ENCODE measurements at regions not wholly inside any gene's neighbourhood (a gene's known extent, or its start where the extent isn't known, plus 50 kb on each side); places are given as distances from the start of the nearest gene placed in this dataset.

DNA sequence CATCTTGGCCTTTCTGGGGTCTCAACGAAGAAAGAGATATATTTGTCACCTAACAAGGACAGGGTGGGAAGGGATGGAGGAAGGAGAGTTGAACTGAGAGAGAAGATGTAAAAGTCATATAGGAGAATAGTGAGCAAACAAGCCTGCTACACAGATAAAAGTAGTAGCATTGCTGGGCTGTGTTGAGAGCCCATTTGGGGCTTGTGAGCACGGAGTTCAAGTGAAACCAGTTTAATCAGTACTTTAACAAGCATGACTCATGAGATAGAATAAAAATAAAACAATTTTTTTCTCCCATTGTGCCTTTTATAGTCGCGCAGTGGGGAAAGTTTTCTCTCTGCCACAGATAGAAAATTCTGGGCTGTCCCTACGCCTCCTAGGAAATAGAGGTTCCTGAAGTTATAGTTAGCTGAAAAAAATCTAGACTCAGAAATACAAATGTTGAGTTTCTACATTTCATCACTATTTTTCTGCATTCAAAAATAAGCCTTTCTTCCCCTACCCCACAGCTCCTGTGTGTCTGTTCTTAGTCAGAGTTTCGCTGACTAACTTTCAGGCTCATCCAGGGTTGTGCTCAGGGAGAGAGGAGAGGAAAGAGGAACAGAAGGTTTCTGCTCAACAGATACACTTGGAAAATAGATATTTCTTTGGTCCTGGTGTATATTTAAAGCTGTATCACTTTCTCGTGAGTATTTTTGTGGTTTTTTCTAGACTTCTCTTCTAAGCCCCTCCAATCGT lies 395.8 kb upstream of the ADAMTSL1 start:
- no peak for DNase-seq

DNA sequence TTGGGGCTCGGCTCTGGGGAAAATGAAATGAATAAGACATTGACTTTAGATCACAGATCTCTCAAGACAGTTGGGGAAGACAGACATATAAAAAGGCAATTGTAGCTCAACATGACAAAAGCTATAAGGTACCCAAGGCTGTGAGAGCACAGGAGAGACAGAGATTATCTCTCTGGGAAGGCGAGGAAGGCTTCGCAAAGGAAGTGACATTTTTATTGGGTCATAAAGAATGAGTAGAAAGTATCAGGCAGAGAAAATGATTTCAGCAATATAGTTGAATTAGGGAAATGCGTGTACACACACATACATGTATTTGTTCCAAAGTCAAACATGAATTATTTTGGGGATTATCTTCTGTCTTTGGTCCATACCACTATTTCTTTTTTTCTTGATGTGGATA lies 381.8 kb upstream of the ADAMTSL1 start:
- DNase-seq, result no peak

DNA sequence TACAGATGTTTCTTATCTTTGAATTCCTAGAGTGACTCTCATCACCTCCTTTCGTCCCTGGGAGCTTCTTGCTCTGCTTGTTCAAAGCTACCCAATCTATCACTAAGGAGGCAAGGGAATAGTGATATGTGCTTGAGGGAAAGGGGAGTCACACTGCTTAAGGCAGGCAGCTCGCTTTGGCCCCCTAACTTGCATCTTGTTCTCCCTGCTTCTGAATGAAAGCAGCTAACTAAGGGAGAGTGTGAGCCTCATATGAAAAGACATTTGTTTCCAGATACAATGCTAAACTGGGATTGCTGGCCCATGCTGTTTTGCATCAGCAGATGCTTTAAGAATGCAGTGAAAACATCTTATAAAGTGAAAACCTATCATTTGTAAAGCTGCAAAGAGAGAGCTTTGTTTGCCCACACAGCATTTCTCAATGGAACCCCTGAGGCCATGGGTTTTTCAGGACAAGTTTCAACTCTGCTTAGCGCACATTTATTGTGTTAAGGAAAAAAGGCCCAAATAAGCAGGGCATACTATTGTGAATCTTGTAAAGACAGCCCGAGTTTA lies 367.9 kb upstream of the ADAMTSL1 start:
- no peak for DNase-seq

DNA sequence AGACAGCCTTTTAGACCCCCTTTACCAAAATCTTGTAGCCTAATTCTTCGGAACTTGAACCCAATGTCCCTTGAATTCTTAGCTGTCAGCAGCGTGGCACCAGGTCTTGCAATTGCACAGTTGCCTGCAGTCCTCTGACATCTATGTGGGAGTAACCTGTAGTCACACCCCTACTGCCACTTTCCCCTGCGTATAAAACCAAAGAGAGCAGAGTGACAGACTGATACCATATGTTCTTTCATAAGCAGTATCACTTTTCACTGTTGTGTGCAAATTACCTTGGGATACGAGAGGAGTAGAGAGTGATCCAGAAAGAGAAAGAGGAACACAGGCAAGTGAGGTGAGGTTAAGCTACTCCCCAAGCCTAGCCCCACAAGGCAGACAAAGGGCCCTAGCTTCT lies 364.3 kb upstream of the ADAMTSL1 start:
- no peak for DNase-seq

DNA sequence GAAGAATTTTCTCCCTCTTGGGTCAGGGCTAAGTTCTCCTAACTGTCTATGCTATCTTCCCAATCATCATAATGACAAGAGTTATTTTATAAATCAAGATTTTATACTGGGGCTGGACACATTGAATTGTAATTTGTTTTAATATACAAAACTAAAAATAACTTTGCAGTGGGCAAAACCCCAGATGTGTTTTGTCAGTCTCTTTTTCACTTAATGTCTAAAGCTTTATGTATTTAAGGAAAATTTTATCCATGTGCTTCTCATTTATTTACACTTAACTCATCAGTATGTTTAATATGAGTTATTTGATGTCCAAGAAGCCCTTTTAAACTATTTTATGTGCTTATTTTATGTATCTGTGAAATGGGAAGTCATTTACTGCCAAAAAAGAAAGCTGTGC lies 362.8 kb upstream of the ADAMTSL1 start:
- no peak for DNase-seq

DNA sequence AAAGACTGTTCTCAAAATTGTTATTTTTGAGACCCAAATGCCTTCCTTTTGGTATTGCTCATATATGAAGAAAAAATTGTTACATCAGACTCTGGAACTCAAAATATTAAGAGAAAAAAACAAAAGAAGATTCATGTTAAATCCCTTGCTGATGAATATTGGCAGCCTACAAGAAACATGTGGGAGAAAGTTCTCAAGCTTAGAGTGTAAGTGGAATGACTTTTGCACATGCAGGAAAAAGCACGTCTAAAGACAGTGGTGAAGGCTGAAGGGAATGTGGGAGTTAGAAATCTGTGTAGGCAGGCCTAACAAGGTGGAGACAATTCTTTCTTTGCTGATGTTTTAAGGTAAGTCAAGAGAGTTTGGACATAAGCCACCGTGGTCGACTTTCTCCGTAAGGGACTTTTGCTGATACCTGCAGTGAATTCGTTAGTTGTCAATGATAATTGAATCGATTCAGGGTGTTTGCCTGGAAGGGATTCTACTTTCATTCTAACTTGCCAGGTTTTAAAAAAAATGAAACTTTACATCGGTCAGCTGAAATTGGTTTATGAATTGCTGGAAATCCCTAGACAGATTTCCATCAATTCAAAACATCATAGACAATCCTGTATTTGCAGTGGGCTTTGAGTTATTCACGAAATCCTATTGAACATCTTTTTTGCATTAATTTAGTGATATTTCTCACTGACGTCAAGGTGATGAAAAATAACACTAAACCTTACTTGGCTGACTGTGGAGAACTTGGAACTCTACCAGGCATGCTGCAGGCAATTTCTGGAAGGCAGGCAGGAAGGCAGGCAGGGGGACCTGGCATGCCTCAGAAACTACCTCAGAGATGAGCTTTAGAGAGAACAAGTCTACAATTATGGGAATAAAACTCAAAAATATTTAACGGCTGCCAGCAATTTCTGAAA lies 359.1 kb upstream of the ADAMTSL1 start:
- DNase-seq, result no peak

DNA sequence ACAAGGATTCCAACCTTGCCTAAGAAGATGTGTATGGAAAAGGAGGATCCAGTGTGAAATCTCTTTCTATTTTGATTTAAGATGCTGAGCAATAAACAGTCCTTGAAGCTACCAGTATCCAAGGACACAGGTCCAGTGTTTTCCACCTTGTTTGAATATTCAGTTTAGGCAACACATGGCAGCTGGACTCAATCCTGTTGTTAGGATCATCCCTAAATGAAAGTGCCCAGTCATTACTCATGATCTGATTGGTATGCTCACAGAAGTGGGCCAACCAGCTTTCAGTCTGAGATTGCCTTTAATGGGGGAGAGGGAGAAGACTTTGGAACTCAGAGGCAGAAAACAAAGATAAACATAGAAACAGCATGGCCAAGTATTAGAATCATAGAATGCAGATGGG lies 355.7 kb upstream of the ADAMTSL1 start:
- no peak for DNase-seq

DNA sequence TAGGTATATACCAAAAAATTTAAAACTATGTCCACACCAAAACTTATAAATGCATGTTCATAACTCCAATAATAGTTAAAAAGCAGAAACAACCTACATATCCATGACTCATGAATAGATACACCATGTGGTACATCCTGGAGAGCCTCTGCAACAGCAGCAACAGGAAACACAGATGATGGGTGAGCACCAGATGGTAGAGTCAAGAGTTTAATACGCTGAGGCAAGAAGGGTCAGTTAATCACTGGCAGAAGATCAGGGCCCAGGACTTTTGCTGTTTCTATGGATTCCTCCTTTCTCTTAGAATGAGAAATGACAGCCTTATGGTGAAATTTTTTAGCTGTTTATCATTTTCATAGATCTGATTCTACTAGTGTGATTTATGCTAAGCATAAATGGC lies 351.8 kb upstream of the ADAMTSL1 start:
- DNase-seq, result no peak

DNA sequence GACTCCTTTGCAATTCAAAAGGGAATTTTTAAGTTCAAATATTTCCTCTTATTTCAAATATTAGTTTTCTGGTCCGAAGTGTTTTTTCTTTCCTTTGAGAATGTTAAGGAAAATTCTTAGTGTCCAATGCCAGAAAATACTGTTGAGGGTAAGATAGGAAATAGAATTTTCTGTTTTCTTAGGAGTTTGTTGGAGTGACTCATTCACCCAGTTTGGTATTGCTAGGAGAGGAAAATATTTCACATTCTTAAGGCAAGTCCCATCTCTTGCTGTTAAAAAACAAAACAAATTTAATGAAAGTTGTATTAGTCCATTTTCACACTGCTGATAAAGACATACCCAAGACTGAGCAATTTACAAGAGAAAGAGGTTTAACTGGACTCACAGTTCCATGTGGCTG lies 349.2 kb upstream of the ADAMTSL1 start:
- no peak for DNase-seq

DNA sequence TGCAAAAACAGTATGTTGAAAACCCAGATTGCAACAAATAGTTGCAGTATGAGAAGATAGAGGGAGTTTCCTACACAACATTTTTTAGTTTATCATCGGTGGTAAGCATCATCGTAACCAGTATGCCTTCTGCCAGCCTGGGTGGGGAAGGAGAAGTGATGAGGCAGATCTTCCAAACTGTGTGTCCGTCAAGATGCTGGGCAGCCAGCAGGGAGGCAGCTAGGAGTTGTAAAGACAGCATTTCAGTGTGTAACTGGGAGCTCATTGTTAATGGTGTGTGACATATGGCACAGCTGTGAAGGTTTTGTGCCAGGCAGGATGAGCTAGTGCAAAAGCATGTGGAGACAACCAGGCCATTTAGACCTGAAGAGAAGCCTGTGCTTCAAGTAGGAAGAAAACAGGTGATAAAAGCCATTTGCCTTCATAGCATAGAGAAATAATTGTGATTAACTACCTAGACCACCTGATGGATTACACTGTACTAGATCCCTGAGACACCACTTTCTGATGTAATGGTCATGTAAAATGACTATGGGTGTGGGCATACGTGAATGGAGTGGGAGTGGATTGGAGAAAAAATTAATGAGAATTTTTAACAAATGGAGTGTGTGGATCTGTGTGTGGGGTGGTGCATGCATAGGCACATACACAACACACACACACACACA lies 347.0 kb upstream of the ADAMTSL1 start:
- DNase-seq, result no peak

DNA sequence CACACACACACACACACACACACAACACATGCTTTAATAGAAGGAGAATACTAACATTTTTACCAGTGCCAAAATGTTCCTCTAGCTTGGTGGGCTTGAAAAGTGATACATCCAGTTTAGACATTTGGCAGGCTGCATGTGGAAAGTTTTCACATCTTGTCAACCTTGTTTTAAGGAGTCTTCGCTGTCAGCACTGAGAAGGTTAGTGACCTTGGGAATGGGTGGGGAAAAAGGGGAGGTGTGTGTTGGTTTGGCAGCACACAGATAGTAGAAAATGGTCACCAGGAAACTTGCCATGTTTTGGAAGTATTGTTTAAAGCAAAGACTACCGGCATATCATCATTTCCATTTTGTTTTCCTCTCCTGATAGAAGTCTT lies 346.5 kb upstream of the ADAMTSL1 start:
- no peak for DNase-seq

DNA sequence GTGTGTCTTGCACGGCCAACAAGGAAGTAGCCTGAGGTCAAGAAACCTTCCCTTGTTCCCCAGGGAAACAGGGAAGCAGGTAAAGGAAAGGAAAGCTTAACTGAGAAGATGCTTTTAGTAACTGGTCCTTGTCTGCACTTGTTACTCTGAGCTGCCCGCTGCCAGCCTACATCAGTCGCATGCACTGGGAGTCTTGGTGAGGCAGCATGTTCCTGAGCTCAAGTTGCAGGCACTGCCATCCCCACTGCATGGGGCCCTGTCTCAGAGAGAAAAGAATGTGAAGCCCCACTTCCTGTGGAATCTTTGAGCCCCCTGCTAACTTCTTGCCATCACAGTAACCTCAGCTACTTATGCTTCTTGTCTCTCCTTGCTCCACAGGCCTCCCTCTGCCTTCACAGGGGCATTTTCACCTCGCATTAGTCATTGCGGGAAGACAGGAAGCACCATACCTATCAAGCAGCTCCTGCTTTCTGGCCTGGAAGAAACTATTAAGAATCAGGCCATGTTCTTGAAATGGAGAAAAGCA lies 344.1 kb upstream of the ADAMTSL1 start:
- no peak for DNase-seq

DNA sequence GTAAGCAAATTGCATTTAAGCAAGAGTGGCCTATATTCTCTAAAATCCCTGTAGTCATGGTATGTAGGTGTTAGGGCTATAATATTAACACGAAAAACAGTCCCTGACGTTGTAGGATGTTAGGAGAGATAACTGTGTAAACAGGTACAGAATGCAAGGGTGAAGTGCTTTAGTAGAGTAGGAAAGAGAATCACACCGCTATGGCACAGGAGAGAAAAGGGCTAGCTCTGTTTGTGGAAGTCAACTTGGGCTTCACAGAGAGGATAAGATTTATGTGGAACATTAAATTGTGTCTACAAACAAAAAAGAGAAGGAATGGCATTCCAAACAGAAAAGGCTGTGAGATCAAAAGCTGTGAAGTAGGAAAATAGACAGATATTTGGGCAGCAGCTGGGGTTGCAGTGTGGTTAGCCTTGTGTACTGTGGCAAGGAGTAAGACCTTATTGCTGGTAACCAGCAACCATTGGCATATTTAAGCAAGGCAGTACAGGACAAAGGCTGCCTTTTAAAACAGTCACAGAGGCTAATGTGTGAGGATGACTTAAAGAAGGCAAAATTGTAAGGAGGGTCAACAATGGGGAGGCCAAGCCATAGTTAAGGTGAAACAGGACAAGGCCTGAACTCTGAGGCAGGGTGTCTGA lies 337.5 kb upstream of the ADAMTSL1 start:
- DNase-seq, result no peak

DNA sequence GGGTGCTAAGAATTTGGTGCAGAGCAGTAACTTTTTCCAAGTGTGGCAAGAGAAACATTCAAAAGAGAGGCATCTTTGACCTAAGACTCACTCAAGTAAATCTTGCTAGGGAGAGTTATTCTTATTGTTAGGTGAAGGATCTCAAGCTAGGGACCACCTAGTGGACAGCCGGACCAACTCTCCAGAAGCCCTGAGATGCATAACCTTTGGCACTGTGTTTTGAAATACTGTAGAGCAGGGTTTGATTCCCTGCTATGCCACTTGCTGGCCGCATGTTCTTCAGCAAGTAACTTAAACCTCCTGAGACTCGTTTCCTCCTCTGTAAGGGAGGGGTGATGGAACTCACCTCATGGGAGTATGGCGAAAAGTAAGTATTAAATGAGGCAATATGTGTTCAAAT lies 336.1 kb upstream of the ADAMTSL1 start:
- no peak for DNase-seq

DNA sequence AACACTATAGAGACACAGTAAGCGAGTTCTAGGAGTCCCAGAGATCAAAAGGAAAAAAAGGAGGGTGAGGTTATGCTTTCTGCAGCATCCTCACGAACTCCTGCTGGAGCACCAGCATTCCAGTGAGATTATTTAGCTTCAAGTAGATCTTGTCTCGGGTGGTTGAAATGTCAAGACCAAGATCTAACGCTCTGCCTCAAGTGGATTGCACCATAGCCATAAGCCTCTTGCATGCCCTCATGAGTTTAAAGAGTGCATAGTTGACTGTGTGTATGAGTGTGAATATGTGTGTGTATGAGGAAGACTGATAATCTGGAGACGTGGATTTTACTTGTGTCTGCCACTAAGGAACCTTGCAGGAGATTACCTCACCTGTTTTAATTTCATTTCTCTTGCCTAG lies 335.3 kb upstream of the ADAMTSL1 start:
- no peak for DNase-seq

DNA sequence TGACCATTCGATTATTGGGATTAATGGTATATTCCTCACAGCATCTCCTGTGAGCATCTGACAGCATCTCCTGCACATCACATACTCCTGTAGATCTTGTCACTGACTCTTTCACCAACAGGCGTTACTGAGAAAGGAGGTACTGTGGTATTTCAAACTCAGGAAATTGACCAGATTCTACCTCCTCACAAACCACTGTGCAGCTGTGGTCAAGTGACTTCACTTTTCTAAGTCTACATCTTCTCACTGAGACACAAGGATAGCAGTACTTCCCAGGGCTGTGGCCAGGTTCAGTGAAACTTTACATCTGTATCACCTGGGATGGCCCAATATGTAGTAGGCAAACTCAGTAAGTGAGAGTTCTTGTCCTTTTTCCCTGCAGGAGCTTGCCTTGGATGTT lies 332.3 kb upstream of the ADAMTSL1 start:
- DNase-seq, result no peak

DNA sequence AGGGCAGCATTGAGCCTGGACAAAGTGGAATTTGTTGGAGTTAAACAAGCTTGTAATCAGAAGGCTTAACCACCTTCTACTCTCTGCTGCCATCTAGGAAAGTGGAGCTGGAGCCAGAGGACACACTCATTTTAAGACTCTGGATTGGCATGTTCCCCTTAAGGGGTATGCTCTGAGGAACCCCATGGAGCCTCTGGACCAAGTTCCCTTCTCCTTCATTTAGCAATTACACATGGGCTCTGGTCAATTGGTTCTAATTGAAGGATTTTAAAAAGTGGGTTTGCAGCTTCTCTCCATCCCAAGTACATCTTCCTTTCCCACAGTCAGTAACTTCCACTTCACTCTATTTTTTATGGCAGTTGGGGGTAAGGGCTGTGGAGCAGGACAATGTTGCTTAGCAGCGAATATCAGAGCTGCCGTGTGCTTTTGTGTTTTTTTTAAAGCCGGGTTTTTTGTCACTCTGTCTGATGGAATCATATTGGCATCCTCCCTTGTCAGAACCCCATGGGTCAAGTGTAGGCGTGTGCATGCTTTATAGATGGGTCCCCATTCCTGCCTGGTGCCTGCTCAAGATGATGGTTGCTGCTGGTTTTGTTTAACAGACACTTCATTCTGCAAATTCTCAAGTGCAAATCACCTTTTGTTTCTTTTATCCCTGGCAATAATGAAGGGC lies 330.7 kb upstream of the ADAMTSL1 start:
- no peak for DNase-seq

DNA sequence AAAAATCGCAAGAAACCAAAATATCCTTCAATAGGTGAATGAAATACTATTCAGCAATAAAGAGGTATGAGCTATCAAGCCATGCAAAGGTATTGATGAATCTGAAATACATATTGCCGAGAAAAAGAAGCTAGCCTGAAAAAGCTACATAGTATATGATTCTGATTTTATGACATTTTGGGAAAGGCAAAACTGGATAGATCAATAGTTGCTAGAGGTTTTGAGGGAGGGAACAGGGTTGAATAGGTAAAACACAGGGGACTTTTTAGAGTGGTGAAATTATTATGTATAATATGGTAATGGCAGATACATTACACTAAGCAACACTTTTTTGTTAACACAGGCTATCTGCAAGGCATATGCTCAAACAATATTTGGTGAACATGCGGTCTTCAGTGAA lies 327.6 kb upstream of the ADAMTSL1 start:
- DNase-seq, result no peak

DNA sequence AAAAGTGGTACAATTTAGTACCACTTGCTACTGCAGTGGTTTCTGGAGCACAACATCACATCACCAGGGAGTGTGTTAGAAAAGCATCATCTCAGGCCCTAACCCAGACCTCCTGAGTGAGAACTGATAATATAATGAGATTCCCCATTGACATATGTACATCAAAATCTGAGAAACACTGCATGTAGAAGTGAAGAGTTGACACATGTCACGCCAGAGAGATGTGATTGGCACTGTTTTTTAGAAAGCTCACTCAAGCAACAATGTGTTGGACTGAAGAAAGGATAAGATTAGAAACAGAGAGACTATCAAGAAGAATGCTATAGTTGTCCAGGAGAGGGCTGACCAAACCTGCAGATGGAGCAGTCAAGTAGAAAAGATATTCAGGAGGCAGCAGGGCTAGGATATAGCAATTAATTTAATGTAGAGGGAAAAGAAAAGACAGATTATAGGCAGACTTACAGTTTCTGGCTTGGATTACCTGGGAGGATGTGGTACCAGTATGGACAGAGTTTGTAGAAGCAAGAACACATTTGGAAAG lies 324.4 kb upstream of the ADAMTSL1 start:
- DNase-seq, result no peak

DNA sequence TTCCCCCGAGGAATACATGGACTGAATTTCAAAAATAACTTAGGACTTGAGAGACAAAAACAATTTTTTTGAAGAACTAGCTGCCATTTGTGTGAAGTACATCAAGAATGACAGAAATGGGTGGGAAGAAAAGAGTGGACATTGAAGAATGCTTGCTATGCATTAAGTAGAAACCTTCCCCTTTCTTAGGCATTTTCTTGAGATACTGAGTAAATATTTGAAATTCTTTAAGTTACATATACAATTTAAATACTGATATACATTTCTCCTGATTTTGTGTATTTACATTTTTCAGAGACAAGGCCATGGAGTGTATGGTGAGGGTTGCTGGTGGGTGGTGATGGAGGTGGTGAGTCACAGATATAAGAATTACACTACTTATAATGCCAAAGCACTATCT lies 319.3 kb upstream of the ADAMTSL1 start:
- DNase-seq, result no peak

DNA sequence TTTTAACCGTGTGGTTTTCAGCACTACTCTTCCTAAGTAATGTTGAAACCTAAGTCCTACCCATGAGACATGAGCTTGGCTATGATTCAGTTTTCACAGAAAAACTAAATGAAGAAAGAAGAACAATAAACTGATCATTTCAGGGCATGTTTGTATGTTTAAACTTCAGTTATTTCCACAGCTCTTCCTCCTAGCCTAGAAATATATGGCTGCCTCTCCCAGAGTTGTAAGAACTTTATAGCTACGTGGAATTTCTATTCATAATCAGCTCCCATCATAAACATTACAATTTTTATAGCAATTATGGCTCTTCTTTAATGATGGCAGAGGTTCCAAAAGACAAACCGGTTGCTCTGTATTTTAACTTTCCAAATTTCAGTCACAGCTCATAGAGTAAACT lies 314.7 kb upstream of the ADAMTSL1 start:
- no peak for DNase-seq

DNA sequence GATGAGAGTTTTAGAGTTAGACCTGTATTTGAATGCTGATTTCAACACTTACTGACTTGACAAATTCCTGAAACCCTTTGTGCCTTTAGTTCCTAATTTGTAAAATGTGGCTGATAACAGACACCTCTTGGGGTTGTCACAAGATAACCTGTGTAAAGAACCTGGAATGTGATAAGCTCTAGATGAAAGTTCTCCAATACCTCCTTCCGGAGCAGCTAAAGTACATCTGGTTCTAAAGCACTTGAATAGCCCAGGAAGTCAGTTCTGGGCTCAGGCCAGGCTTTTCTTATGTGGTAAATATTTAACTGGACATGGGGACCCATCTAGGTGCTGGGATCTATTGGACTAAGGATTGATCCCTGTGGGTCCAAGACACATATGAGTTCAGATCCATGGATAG lies 310.8 kb upstream of the ADAMTSL1 start:
- no peak for DNase-seq
